HuH-7 (cell line): ENCODE measurements at regions not wholly inside any gene's neighbourhood (a gene's known extent, or its start where the extent isn't known, plus 50 kb on each side); places are given as distances from the start of the nearest gene placed in this dataset.
"Not testable (repeated sequence)": the region's sequence is repeated elsewhere in the genome, so short reads cannot be mapped to it uniquely, and the experiment has no call there.

ENCODE experiments used
- DNase-seq: peaks from one replicate; pipeline ENCODE4 v3.0.0; 2011; ENCODE audit warnings: low spot score

GRCh38 chr3:95629802-95630201, 1184.6 kb upstream of the EPHA6 start:
- no peak for DNase-seq

GRCh38 chr3:95645291-95645690, 1169.1 kb upstream of the EPHA6 start:
- DNase-seq: no peak

- DNase-seq: no peak
Observed at GRCh38 chr3:95654570-95655362, 1159.6 kb upstream of the EPHA6 start.

- DNase-seq: no peak
Observed at GRCh38 chr3:95655363-95655986, 1158.9 kb upstream of the EPHA6 start.

- no peak for DNase-seq
Observed at GRCh38 chr3:95670765-95671164, 1143.6 kb upstream of the EPHA6 start.

- no peak for DNase-seq
Observed at GRCh38 chr3:95673215-95673614, 1141.2 kb upstream of the EPHA6 start.

- DNase-seq: peak; percentile 6
Observed at GRCh38 chr3:95705786-95706418, 1108.5 kb upstream of the EPHA6 start.

GRCh38 chr3:95707268-95707667, 1107.1 kb upstream of the EPHA6 start:
- no peak for DNase-seq

GRCh38 chr3:95710684-95711083, 1103.7 kb upstream of the EPHA6 start:
- DNase-seq: no peak

GRCh38 chr3:95711789-95712188, 1102.6 kb upstream of the EPHA6 start:
- DNase-seq: no peak

GRCh38 chr3:95715128-95715527, 1099.3 kb upstream of the EPHA6 start:
- no peak for DNase-seq

- DNase-seq: no peak
Observed at GRCh38 chr3:95717048-95717447, 1097.3 kb upstream of the EPHA6 start.

- no peak for DNase-seq
Observed at GRCh38 chr3:95718168-95718567, 1096.2 kb upstream of the EPHA6 start.

- no peak for DNase-seq
Observed at GRCh38 chr3:95719481-95719880, 1094.9 kb upstream of the EPHA6 start.

GRCh38 chr3:95721938-95722337, 1092.5 kb upstream of the EPHA6 start:
- no peak for DNase-seq

- DNase-seq: no peak
Observed at GRCh38 chr3:95725770-95726169, 1088.6 kb upstream of the EPHA6 start.

GRCh38 chr3:95731753-95732152, 1082.6 kb upstream of the EPHA6 start:
- no peak for DNase-seq

GRCh38 chr3:95733336-95733735, 1081.1 kb upstream of the EPHA6 start:
- DNase-seq: no peak

- DNase-seq: no peak
Observed at GRCh38 chr3:95738045-95738444, 1076.3 kb upstream of the EPHA6 start.

GRCh38 chr3:95744896-95745295, 1069.5 kb upstream of the EPHA6 start:
- not testable (repeated sequence) for DNase-seq

GRCh38 chr3:95750097-95750496, 1064.3 kb upstream of the EPHA6 start:
- DNase-seq: no peak

- DNase-seq: no peak
Observed at GRCh38 chr3:95751509-95751908, 1062.9 kb upstream of the EPHA6 start.

GRCh38 chr3:95752199-95752598, 1062.2 kb upstream of the EPHA6 start:
- DNase-seq: no peak
